SK-N-SH (cell line): ENCODE measurements at regions not wholly inside any gene's neighbourhood (a gene's known extent, or its start where the extent isn't known, plus 50 kb on each side); places are given as distances from the start of the nearest gene placed in this dataset.

ENCODE experiments used
- CTCF ChIP-seq: fragments of 200-600 bp; sonication (generic); IDR thresholded peaks from 2 replicates; pipeline ENCODE4 v1.6.1; 2017; ENCODE audit warnings: antibody characterized with exemption, mild to moderate bottlenecking, moderate library complexity
- NFIC ChIP-seq: IDR thresholded peaks from 2 replicates; pipeline ENCODE4 v1.4.0; 2012; ENCODE audit warnings: borderline replicate concordance
- RCOR1 ChIP-seq: fragments of 150-350 bp; IDR thresholded peaks from 2 replicates; pipeline ENCODE4 v1.6.1; 2017; ENCODE audit warnings: antibody characterized with exemption, low read length
- RFX5 ChIP-seq: IDR thresholded peaks from 2 replicates; pipeline ENCODE4 v1.6.1; 2012; ENCODE audit warnings: mild to moderate bottlenecking, improper control_type of control experiment, low read length

- no peak for TF ChIP-seq RCOR1
- no peak for TF ChIP-seq RFX5
- no peak for TF ChIP-seq NFIC
- no peak for TF ChIP-seq CTCF
These were observed 158.6 kb upstream of the SYT4 start for GRCh38 chr18:43435851-43436250.
